Large intestine (tissue), 3 donors: ENCODE measurements at regions not wholly inside any gene's neighbourhood (a gene's known extent, or its start where the extent isn't known, plus 50 kb on each side); places are given as distances from the start of the nearest gene placed in this dataset.
"Not testable (repeated sequence)": the region's sequence is repeated elsewhere in the genome, so short reads cannot be mapped to it uniquely, and the experiment has no call there.

Source experiments
- DNase-seq, 2 donors: peaks; one replicate each; pipeline versions ENCODE4 v3.0.0 to v3.0.0-alpha.2; 2013
- H3K27ac ChIP-seq: one replicate; pipeline ENCODE4 v1.5.1; 2013; ENCODE audit warnings: low read length
- H3K27me3 ChIP-seq: 2 replicates; pipeline ENCODE4 v1.6.1; 2013; ENCODE audit warnings: low read length; ENCODE audit not compliant: control insufficient read depth, insufficient read depth
- H3K36me3 ChIP-seq: 2 replicates; pipeline ENCODE4 v1.6.1; 2013; ENCODE audit warnings: low read length; ENCODE audit not compliant: control insufficient read depth, insufficient read depth
- H3K4me1 ChIP-seq: one replicate; pipeline ENCODE4 v1.6.1; 2013; ENCODE audit warnings: low read length; ENCODE audit not compliant: control insufficient read depth, insufficient read depth
- H3K4me3 ChIP-seq: one replicate; pipeline ENCODE4 v1.5.1; 2013; ENCODE audit warnings: low read length
- H3K9me3 ChIP-seq: one replicate; pipeline ENCODE4 v1.6.1; 2013; ENCODE audit warnings: mild to moderate bottlenecking, low read depth, low read length, moderate library complexity; ENCODE audit not compliant: control insufficient read depth
- WGBS: methylation state at CpG from one replicate; pipeline ENCODE4 v1.1.5; 2013; ENCODE audit warnings: low lambda C conversion rate; ENCODE audit not compliant: insufficient coverage; 5-methylcytosine and 5-hydroxymethylcytosine counted together

DNA sequence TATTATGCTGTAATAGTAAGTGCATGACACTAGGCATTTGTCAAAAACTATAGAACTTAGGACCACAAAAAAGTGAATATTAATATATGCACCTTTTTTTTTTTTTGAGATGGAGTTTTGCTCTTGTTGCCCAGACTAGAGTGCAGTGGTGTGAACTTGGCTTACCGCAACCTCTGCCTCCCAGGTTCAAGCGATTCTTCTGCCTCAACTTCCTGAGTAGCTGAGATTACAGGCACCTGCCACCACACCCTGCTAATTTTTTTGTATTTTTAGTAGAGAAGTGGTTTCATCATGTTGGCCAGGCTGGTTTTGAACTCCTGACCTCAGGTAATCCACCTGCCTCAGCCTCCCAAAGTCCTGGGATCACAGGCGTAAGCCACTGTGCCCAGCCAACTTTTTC lies 2315.2 kb upstream of the ACO1 start:
- H3K9me3 ChIP-seq, H3K27ac ChIP-seq: not testable (repeated sequence)
- WGBS = 100% methylated on average over 2 of the region's 3 CpGs

GRCh38 chr9:30075022-30075421 lies 2309.4 kb upstream of the ACO1 start:
- Histone ChIP-seq H3K27ac (no peak overlapping the region), H3K36me3 (no peaks in the 10 kb centered on the region), H3K9me3 (no peaks in the 10 kb centered on the region), H3K4me1 (no peaks in the 10 kb centered on the region), H3K27me3 (no peaks in the 10 kb centered on the region), H3K4me3 (no peak overlapping the region)
- WGBS = 100% methylated on average over 2 of the region's 15 CpGs
- DNase-seq = no peak

More for the DNA sequence above, 2315.2 kb upstream of the ACO1 start:
- DNase-seq, H3K27me3 ChIP-seq, H3K4me3 ChIP-seq, H3K4me1 ChIP-seq, H3K36me3 ChIP-seq: not testable (repeated sequence)

DNA sequence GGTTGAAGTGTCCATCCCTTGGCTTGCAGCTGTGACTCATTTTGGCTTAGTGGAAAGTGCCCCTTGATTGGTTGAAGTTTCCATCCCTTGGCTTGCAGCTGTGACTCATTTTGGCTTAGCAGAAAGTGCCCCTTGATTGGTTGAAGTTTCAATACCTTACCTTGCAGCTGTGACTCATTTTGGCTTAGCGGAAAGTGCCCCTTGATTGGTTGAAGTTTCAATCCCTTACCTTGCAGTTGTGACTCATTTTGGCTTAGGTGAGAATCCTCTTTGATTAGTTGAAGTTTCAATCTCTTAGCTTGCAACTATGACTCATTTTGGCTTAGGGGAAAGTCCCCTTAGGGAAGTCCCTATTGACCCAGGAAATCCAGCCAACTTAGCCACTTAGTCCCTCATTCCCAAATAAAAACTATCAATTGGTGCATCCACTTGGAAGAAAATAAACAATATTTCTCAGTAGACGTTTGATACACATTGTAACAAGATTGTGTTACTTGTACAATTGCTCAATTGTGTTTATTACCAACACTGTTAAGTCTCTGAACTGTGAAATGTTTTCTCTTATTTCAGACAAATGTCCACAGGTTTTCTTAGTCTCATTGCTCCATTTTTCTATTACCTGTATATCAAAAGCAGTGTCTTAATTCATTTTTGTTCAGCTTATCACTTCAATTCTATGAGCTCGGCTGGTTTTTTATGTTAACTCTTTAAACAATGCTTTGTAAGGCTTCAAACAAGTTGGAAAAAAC lies 2308.8 kb upstream of the ACO1 start:
- no peak overlapping the region for H3K4me3 ChIP-seq
- 67% methylated on average over 2 of the region's 3 CpGs for WGBS
- no peak overlapping the region for H3K27ac ChIP-seq
- no peaks in the 10 kb centered on the region for H3K27me3 ChIP-seq
- H3K4me1 ChIP-seq = no peaks in the 10 kb centered on the region
- DNase-seq = peak in 1 of 2 donors; percentile 2
- no peaks in the 10 kb centered on the region for H3K36me3 ChIP-seq
- H3K9me3 ChIP-seq = no peaks in the 10 kb centered on the region

- H3K4me3 ChIP-seq = no peak overlapping the region
- H3K9me3 ChIP-seq = no peaks in the 10 kb centered on the region
- no peak overlapping the region for H3K27ac ChIP-seq
- no peaks in the 10 kb centered on the region for H3K27me3 ChIP-seq
- H3K4me1 ChIP-seq = no peaks in the 10 kb centered on the region
- no CpG with 5 or more reads among the region's 2 CpGs for WGBS
- DNase-seq = no peak
- no peaks in the 10 kb centered on the region for H3K36me3 ChIP-seq
Observed at GRCh38 chr9:30078195-30078594, 2306.2 kb upstream of the ACO1 start.

GRCh38 chr9:30089428-30089827 lies 2295.0 kb upstream of the ACO1 start:
- WGBS = 83% methylated on average over 1 of the region's 5 CpGs
- Histone ChIP-seq H3K9me3 (no peaks in the 10 kb centered on the region), H3K4me3 (no peak overlapping the region), H3K36me3 (no peaks in the 10 kb centered on the region), H3K27ac (no peak overlapping the region), H3K27me3 (no peaks in the 10 kb centered on the region), H3K4me1 (no peaks in the 10 kb centered on the region)
- no peak for DNase-seq

DNA sequence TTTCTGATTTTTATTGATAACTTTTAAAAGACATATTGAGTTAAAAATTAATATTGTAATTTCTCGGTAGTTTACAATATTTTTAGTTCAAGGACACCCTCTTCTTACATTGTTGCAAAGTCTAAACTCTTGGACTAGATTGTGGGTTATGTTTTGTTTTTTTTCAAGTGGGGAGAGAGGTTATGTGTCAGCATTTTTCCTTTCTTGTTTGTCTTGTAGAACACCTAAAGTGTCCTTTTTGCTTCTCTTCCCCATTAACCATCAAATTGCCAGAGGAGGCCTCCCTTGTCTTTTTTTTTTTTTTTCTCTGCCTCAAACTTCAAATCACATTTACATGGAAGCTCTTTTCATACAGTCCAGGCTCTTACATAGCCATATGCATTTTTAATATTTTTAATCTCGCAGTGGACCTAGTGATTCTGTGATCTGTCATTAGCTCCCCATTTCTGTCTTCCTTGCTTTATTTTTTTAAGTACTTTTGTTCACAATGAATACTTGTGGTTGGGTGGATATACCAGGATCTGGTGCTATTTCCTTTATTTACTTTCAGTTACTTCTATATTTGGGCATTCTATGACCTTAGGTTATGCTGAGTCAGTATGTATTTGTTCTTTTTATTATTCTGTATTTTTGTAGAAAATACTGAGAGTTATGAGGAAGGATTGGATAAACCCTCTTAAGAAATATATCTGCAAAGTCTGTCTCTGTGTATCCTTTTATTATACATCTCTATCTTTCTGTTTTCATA lies 2280.6 kb upstream of the ACO1 start:
- H3K4me1 ChIP-seq = no peaks in the 10 kb centered on the region
- H3K27ac ChIP-seq = no peak overlapping the region
- DNase-seq = no peak
- 50% methylated on average over 2 of the region's 2 CpGs for WGBS
- no peaks in the 10 kb centered on the region for H3K9me3 ChIP-seq
- H3K4me3 ChIP-seq = no peak overlapping the region
- no peaks in the 10 kb centered on the region for H3K27me3 ChIP-seq
- H3K36me3 ChIP-seq = no peaks in the 10 kb centered on the region

DNA sequence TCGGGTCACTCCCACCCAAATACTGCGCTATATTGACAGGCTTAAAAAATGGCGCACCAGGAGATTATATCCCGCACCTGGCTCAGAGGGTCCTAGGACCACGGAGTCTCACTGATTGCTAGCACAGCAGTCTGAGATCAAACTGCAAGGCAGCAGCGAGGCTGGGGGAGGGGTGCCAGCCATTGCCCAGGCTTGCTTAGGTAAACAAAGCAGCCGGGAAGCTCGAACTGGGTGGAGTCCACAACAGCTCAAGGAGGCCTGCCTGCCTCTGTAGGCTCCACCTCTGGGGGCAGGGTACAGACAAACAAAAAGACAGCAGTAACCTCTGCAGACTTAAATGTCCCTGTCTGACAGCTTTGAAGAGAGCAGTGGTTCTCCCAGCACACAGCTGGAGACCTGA lies 2277.3 kb upstream of the ACO1 start:
- not testable (repeated sequence) for DNase-seq
- WGBS = no CpG with 5 or more reads among the region's 8 CpGs

DNA sequence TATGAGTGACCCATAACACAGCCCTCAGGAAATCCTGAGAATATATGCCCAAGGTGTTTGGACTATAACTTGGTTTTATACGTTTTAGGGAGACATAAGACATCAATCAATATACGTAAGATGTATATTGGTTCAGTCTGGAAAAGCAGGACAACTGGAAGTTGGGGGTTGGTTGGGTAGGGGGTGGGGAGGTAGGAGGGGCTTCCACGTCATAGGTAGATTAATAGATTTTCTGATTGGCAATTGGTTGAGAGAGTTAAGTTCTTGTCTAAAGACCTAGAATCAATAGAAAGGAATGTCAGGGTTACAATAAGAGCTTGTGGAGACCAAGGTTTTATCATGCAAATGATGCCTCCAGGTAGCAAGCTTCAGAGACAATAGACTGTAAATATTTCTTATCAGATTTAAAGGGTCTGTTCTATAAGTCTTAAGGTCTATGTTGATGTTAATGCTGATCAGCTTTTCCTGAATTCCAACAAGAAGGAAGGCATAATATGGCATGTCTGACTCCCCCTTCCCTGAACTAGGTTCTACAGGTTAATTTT lies 2267.7 kb upstream of the ACO1 start:
- no peaks in the 10 kb centered on the region for H3K4me1 ChIP-seq
- H3K36me3 ChIP-seq = no peaks in the 10 kb centered on the region
- no peak for DNase-seq
- H3K9me3 ChIP-seq = no peaks in the 10 kb centered on the region
- H3K27ac ChIP-seq = no peak overlapping the region
- 83% methylated on average over 1 of the region's 3 CpGs for WGBS
- no peak overlapping the region for H3K4me3 ChIP-seq
- no peaks in the 10 kb centered on the region for H3K27me3 ChIP-seq

More for the DNA sequence above, 2277.3 kb upstream of the ACO1 start:
- H3K9me3 ChIP-seq, H3K27me3 ChIP-seq, H3K27ac ChIP-seq, H3K4me1 ChIP-seq, H3K36me3 ChIP-seq, H3K4me3 ChIP-seq: not testable (repeated sequence)

- no peak for DNase-seq
- no peaks in the 10 kb centered on the region for H3K4me1 ChIP-seq
- no peak overlapping the region for H3K27ac ChIP-seq
- H3K9me3 ChIP-seq = no peaks in the 10 kb centered on the region
- no peak overlapping the region for H3K4me3 ChIP-seq
- no peaks in the 10 kb centered on the region for H3K36me3 ChIP-seq
- no peaks in the 10 kb centered on the region for H3K27me3 ChIP-seq
- no CpG with 5 or more reads among the region's 5 CpGs for WGBS
Observed at GRCh38 chr9:30120666-30121065, 2263.8 kb upstream of the ACO1 start.

GRCh38 chr9:30121611-30122010 lies 2262.8 kb upstream of the ACO1 start:
- Histone ChIP-seq H3K27me3 (no peaks in the 10 kb centered on the region), H3K4me3 (no peak overlapping the region), H3K36me3 (no peaks in the 10 kb centered on the region), H3K4me1 (no peaks in the 10 kb centered on the region), H3K9me3 (no peaks in the 10 kb centered on the region), H3K27ac (no peak overlapping the region)
- 100% methylated on average over 1 of the region's 4 CpGs for WGBS
- no peak for DNase-seq
